ENCODE measurements at regions not wholly inside any gene's neighbourhood (a gene's known extent, or its start where the extent isn't known, plus 50 kb on each side); places are given as distances from the start of the nearest gene placed in this dataset.

GRCh38 chr18:54696616-54697293 lies 105.7 kb downstream of the DYNAP start:
- TF ChIP-seq CTCF (conservative IDR thresholded peaks at IDR 0.05; ENCODE audit: low read length) (no peak), EZH2phosphoT487 (IDR thresholded peaks at IDR 0.05; ENCODE audit: borderline replicate concordance) (no peak)
